ENCODE measurements at regions not wholly inside any gene's neighbourhood (a gene's known extent, or its start where the extent isn't known, plus 50 kb on each side); places are given as distances from the start of the nearest gene placed in this dataset.

DNA sequence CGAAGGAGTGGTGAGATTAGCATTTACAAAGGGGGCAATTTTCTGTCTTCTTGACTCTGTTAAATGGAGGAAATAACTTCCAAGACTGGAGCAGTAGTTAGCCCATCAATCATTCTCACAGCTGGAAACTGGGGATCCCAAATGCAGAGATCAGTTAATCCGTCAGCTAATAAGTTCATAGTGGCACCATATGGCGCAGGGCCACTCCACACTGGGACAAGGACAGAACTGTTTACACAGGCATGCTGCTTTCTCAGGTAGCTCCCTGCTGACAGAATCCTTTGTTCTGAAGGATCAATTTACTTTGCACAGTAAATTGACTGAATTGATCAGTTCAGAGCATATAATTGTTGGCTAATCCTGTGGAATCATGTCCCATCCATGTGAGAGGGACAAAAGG, 395.7 kb downstream of the TMEM161B start:
- DNase-seq (ENCODE audit: low spot score) (peak; percentile 11), ATAC-seq (peak; percentile 64)
- Mint-ChIP-seq H3K9me3 (no peaks in the 10 kb centered on the region), H3K27ac (no peak overlapping the region), H3K36me3 (ENCODE audit: low read depth) (no peaks in the 10 kb centered on the region), H3K27me3 (ENCODE audit: insufficient read depth, low read depth, poor library complexity) (no peaks in the 10 kb centered on the region), H3K4me1 (peaks cover 12% of the 10 kb centered on the region), H3K4me3 (no peak overlapping the region)
- H3K4me1 ChIP-seq (ENCODE audit: insufficient read depth): peaks cover 18% of the 10 kb centered on the region
- no peaks in the 10 kb centered on the region for H3K79me2 ChIP-seq (replicated peaks; ENCODE audit: insufficient read depth)
- no peaks in the 10 kb centered on the region for H4K20me1 ChIP-seq (replicated peaks; ENCODE audit: insufficient read depth)
- no peaks in the 10 kb centered on the region for H3K9me2 ChIP-seq (ENCODE audit: insufficient read depth)
- no peaks in the 10 kb centered on the region for H3K27me3 ChIP-seq (ENCODE audit: insufficient read depth)
- H3K27ac ChIP-seq (ENCODE audit: low read depth): no peak overlapping the region
- no peaks in the 10 kb centered on the region for H3K36me3 ChIP-seq (ENCODE audit: insufficient read depth)
- H2AFZ ChIP-seq: no peak overlapping the region
- H3F3A ChIP-seq (replicated peaks; ENCODE audit: low read depth): no peaks in the 10 kb centered on the region
- no peak overlapping the region for H3K4me2 ChIP-seq
- no peak overlapping the region for H3K4me3 ChIP-seq
- TF ChIP-seq, protein P1, sequence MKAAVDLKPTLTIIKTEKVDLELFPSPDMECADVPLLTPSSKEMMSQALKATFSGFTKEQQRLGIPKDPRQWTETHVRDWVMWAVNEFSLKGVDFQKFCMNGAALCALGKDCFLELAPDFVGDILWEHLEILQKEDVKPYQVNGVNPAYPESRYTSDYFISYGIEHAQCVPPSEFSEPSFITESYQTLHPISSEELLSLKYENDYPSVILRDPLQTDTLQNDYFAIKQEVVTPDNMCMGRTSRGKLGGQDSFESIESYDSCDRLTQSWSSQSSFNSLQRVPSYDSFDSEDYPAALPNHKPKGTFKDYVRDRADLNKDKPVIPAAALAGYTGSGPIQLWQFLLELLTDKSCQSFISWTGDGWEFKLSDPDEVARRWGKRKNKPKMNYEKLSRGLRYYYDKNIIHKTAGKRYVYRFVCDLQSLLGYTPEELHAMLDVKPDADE (IDR thresholded peaks at IDR 0.05): no peak
- TF ChIP-seq EZH2 (IDR thresholded peaks at IDR 0.05; ENCODE audit: low read depth, unreplicated experiment) (no peak), ZNF114 (CRISPR knock-in tag; IDR thresholded peaks at IDR 0.05) (no peak), POLR2AphosphoS5 (IDR thresholded peaks at IDR 0.05; ENCODE audit: low read depth) (no peak), EZH2phosphoT487 (IDR thresholded peaks at IDR 0.05; ENCODE audit: unreplicated experiment) (no peak), CREB1 (CRISPR knock-in tag; IDR thresholded peaks at IDR 0.05; ENCODE audit: low read depth) (no peak)
- TF ChIP-seq, protein P2, sequence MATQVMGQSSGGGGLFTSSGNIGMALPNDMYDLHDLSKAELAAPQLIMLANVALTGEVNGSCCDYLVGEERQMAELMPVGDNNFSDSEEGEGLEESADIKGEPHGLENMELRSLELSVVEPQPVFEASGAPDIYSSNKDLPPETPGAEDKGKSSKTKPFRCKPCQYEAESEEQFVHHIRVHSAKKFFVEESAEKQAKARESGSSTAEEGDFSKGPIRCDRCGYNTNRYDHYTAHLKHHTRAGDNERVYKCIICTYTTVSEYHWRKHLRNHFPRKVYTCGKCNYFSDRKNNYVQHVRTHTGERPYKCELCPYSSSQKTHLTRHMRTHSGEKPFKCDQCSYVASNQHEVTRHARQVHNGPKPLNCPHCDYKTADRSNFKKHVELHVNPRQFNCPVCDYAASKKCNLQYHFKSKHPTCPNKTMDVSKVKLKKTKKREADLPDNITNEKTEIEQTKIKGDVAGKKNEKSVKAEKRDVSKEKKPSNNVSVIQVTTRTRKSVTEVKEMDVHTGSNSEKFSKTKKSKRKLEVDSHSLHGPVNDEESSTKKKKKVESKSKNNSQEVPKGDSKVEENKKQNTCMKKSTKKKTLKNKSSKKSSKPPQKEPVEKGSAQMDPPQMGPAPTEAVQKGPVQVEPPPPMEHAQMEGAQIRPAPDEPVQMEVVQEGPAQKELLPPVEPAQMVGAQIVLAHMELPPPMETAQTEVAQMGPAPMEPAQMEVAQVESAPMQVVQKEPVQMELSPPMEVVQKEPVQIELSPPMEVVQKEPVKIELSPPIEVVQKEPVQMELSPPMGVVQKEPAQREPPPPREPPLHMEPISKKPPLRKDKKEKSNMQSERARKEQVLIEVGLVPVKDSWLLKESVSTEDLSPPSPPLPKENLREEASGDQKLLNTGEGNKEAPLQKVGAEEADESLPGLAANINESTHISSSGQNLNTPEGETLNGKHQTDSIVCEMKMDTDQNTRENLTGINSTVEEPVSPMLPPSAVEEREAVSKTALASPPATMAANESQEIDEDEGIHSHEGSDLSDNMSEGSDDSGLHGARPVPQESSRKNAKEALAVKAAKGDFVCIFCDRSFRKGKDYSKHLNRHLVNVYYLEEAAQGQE (IDR thresholded peaks at IDR 0.05; ENCODE audit: unreplicated experiment): no peak

DNA sequence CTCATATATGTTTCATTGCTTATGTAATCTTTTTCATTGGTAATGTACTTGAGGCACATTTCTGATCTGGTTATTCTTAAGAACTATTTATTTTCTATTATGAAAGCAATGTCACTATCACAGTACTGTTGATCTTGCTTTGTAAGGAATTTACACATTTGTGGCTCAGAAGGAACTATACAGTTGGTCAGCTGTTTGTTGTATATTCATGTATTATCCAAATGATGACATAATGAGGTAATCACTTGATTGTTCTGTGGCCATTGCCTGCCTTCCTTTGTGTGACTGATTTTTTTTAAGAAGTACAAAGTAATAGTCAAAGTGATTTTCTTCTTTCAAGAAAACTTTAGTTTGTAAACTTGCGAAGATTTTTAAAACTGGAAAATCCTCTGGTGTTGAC, 399.9 kb downstream of the TMEM161B start:
- no peak overlapping the region for H3K4me2 ChIP-seq
- H3K27me3 ChIP-seq (ENCODE audit: insufficient read depth): no peaks in the 10 kb centered on the region
- no peak for ATAC-seq
- H3F3A ChIP-seq (replicated peaks; ENCODE audit: low read depth): no peaks in the 10 kb centered on the region
- no peak overlapping the region for H3K4me3 ChIP-seq
- no peak overlapping the region for H3K4me3 Mint-ChIP-seq
- H4K20me1 ChIP-seq (replicated peaks; ENCODE audit: insufficient read depth): no peaks in the 10 kb centered on the region
- DNase-seq (ENCODE audit: low spot score): no peak
- peaks cover 16% of the 10 kb centered on the region for H3K4me1 ChIP-seq (ENCODE audit: insufficient read depth)
- no peaks in the 10 kb centered on the region for H3K27me3 Mint-ChIP-seq (ENCODE audit: insufficient read depth, low read depth, poor library complexity)
- H3K9me2 ChIP-seq (ENCODE audit: insufficient read depth): no peaks in the 10 kb centered on the region
- no peak overlapping the region for H3K27ac ChIP-seq (ENCODE audit: low read depth)
- peaks cover 12% of the 10 kb centered on the region for H3K4me1 Mint-ChIP-seq
- no peaks in the 10 kb centered on the region for H3K9me3 Mint-ChIP-seq
- no peaks in the 10 kb centered on the region for H3K79me2 ChIP-seq (replicated peaks; ENCODE audit: insufficient read depth)
- H2AFZ ChIP-seq: no peak overlapping the region
- no peak overlapping the region for H3K27ac Mint-ChIP-seq
- H3K36me3 Mint-ChIP-seq (ENCODE audit: low read depth): no peaks in the 10 kb centered on the region
- H3K36me3 ChIP-seq (ENCODE audit: insufficient read depth): no peaks in the 10 kb centered on the region
- TF ChIP-seq EZH2phosphoT487 (IDR thresholded peaks at IDR 0.05; ENCODE audit: unreplicated experiment) (no peak), ZNF331 (CRISPR knock-in tag; IDR thresholded peaks at IDR 0.05; ENCODE audit: low read depth) (no peak), STAT1 (IDR thresholded peaks at IDR 0.05; ENCODE audit: unreplicated experiment) (no peak), EZH2 (IDR thresholded peaks at IDR 0.05; ENCODE audit: low read depth, unreplicated experiment) (no peak), POLR2AphosphoS5 (IDR thresholded peaks at IDR 0.05; ENCODE audit: low read depth) (no peak), NANOG (IDR thresholded peaks at IDR 0.05; ENCODE audit: borderline replicate concordance) (no peak)
- TF ChIP-seq, protein P3, sequence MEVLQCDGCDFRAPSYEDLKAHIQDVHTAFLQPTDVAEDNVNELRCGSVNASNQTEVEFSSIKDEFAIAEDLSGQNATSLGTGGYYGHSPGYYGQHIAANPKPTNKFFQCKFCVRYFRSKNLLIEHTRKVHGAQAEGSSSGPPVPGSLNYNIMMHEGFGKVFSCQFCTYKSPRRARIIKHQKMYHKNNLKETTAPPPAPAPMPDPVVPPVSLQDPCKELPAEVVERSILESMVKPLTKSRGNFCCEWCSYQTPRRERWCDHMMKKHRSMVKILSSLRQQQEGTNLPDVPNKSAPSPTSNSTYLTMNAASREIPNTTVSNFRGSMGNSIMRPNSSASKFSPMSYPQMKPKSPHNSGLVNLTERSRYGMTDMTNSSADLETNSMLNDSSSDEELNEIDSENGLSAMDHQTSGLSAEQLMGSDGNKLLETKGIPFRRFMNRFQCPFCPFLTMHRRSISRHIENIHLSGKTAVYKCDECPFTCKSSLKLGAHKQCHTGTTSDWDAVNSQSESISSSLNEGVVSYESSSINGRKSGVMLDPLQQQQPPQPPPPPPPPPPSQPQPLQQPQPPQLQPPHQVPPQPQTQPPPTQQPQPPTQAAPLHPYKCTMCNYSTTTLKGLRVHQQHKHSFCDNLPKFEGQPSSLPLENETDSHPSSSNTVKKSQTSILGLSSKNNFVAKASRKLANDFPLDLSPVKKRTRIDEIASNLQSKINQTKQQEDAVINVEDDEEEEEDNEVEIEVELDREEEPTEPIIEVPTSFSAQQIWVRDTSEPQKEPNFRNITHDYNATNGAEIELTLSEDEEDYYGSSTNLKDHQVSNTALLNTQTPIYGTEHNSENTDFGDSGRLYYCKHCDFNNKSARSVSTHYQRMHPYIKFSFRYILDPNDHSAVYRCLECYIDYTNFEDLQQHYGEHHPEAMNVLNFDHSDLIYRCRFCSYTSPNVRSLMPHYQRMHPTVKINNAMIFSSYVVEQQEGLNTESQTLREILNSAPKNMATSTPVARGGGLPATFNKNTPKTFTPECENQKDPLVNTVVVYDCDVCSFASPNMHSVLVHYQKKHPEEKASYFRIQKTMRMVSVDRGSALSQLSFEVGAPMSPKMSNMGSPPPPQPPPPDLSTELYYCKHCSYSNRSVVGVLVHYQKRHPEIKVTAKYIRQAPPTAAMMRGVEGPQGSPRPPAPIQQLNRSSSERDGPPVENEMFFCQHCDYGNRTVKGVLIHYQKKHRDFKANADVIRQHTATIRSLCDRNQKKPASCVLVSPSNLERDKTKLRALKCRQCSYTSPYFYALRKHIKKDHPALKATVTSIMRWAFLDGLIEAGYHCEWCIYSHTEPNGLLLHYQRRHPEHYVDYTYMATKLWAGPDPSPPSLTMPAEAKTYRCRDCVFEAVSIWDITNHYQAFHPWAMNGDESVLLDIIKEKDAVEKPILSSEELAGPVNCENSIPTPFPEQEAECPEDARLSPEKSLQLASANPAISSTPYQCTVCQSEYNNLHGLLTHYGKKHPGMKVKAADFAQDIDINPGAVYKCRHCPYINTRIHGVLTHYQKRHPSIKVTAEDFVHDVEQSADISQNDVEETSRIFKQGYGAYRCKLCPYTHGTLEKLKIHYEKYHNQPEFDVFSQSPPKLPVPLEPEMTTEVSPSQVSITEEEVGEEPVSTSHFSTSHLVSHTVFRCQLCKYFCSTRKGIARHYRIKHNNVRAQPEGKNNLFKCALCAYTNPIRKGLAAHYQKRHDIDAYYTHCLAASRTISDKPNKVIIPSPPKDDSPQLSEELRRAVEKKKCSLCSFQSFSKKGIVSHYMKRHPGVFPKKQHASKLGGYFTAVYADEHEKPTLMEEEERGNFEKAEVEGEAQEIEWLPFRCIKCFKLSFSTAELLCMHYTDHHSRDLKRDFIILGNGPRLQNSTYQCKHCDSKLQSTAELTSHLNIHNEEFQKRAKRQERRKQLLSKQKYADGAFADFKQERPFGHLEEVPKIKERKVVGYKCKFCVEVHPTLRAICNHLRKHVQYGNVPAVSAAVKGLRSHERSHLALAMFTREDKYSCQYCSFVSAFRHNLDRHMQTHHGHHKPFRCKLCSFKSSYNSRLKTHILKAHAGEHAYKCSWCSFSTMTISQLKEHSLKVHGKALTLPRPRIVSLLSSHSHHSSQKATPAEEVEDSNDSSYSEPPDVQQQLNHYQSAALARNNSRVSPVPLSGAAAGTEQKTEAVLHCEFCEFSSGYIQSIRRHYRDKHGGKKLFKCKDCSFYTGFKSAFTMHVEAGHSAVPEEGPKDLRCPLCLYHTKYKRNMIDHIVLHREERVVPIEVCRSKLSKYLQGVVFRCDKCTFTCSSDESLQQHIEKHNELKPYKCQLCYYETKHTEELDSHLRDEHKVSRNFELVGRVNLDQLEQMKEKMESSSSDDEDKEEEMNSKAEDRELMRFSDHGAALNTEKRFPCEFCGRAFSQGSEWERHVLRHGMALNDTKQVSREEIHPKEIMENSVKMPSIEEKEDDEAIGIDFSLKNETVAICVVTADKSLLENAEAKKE (CRISPR knock-in tag; IDR thresholded peaks at IDR 0.05): no peak

Measured in GM23338 (cell line).